ENCODE measurements at regions not wholly inside any gene's neighbourhood (a gene's known extent, or its start where the extent isn't known, plus 50 kb on each side); places are given as distances from the start of the nearest gene placed in this dataset.

DNA sequence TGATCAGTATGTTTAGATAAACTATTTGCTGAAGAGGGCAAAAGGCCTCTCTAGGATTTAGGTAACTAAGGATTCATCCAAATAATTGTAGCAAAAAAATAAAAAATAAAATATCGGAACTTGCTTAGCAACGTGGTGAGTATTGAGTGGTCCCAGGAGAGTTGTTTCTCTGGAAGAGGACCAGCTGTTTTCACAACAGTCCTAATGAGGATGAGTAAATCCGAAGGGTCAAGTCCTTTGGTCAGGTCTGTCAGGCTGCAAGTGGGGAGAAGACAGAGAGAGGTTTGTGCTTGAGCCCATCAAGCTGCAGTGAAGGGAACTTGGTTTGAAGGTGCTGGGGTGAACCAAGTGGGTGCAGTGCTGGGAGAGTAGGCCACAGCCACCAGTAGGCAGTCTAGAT lies 539.2 kb downstream of the SLC4A3 start:
- no peak for DNase-seq (ENCODE audit: low spot score)

DNA sequence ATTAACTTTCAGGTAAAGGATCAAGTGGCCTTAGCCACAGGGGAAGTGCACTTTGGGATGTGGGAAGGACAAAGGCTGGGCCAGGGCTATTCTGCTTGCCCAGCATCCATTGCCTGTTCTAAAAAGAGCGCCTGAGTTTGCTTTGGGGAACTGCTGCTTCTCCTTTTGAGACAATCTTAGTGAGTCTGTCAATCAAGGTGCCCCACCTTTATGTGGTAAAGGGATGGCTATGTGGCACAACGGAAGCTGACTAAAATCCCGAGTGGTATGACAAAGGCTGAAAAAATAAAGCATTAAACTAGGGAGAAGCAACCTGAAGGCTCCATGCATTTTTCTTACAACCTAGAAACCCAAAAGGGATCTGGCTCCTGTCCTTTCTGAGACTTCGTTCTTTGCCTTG lies 540.5 kb downstream of the SLC4A3 start:
- DNase-seq (ENCODE audit: low spot score) = no peak

DNA sequence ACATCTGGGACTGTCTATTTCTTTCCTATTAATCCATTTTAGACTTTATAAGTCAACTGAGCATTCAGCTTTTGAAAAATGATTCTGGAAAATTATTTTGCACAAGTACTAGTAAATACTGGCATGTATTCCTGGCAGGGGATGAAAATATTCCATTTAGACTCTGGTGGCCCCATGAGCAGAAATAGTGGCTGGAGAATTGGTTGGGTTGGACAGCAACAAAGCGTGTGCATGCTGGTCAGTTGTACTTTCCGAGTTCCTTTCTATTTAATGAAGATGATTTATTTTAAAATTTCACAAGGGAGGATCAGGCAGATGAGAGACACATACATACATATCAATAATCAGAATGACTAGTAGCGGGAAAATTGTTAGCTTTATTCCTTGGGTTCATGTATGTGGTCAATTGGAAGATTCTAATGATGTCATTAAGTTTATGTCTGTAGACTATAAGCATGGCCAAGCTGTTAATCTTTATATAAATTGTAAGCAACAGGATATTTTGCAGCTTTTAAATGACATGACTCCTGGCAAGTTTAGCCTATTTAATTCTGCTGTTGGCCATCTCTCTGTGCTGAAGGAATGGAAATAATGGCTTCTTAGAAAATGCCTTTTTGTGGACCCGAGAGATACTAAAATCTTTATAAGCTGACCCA lies 541.6 kb downstream of the SLC4A3 start:
- no peak for DNase-seq (ENCODE audit: low spot score)

DNA sequence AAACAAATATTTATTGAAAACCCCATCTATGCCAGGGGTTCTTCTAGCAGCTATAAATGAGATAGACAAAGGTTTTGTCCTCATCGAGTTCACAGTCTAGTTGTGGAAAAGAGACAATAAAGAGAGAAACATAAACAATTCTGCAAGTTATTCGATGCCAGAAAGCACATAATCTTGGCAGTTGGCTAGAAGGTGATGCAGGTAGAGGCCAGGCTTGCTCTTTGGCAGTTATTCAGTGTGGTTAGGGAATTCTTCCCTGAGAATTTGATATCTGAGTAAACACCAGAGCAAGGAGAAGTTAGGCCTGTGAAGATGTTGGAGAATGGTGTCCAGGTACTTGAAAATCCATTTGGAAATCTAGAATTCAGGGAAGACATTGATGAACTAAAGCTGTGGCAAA lies 547.4 kb downstream of the SLC4A3 start:
- DNase-seq (ENCODE audit: low spot score) = no peak

DNA sequence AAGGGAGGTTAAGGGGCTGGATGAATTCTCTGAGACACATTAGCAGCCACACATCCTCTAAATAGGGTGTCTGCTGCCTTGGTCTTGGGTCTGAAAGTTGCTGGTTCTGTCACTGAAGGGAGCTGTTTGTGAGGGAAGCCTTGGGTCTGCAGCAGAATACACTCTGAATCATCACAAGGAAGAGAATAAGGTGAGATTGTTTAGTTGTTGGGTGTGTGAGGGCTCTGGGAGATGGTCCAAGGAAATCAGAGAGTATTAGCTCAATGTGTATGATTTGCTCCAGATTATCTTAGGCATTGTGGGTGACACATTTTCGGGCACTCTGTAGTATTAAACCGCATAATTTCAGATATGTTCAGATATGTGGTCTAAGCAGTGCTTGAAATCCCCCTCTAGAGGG lies 548.5 kb downstream of the SLC4A3 start:
- no peak for DNase-seq (ENCODE audit: low spot score)

DNA sequence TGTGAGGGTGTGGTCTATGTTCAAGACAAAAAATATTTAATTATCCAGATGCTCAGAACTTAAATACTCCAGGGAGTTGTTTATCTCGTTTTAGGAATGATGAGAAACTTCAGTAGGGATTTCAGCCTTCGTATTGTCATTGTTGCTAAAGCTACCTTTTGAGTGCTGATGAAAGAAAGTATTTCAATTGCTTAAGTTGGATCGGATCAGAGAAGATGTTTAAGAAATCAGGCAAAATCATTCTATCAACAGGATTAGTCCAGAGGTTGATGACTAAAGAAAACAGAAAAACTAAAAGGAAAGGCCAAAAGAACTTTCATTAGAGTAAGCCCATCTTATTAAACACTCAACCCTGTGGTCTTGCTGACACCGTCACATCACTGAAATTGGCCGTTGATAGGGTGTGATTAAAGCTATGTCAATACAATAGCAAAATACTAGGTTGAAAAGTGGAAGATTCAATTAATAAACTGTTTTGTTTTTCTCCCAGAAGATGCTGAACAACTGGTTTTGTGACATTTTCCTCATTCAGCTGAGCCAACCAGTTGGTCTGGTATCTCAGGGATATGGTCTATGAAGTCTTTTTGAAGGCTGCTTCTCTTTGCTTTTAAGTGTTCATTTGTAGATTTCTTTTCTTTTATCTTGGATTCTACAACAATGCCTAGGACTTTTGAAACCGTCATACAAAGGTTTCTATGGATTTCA lies 551.7 kb downstream of the SLC4A3 start:
- no peak for DNase-seq (ENCODE audit: low spot score)

DNA sequence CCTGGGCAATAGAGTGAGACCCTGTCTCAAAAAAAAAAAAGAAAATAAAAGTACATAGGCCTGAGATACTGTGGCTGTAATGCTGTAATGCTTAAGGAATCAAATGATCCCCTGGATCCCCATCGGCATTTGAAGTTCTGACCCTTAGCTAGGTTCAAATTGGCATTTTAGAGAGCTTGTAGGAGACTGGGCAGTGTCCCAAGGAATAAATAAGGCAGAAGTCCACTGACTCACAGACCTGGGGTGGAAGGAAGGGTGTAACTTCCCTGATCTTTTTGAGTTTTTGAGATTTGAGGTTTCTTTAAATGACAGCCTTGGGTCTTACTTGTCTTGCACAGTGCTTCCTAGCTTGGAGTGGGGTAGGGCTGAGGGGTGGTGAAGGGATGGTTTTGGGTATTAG lies 553.7 kb downstream of the SLC4A3 start:
- DNase-seq (ENCODE audit: low spot score) = no peak

DNA sequence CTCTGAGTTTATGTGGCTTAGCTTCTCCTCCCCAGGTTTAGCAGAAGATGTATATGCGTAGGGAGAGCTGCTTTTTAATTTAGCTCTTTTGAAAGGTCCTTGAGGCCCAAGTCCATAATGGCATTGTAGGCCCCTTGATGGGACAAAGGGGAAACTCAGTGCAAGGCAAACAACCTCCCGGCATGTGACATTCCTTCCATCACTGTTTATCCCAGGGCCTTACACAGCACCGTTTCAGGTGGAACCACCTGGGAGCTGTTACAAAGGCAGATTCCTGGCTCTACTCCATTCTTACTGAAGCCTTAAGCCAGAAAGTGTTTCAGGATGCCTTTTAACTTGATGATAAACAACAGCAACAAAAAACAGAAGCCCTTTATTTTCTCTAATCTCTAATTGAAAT lies 555.4 kb downstream of the SLC4A3 start:
- no peak for DNase-seq (ENCODE audit: low spot score)

DNA sequence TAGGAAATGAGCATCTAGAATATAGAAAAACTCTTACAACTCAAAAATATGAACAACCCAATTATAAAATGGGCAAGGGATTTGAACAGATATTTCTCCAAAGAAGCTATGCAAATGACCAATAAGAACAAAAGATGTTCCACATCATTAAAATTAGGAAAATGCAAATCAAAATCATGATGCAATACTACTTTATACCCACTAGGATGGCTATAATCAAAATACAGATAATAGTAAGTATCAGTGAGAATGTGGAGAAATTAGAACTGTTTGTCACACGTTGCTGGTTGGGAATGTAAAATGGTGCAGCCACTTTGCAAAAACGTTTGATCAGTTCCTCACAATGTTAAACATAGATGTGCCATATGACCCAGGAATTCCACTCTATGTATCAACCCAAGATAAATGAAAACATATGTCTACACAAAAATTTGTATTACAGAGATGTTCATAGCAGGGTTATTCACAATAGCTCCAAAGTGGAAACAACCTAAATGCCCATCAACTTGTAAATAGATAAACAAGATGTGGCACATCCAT lies 558.4 kb downstream of the SLC4A3 start:
- no peak for DNase-seq (ENCODE audit: low spot score)

DNA sequence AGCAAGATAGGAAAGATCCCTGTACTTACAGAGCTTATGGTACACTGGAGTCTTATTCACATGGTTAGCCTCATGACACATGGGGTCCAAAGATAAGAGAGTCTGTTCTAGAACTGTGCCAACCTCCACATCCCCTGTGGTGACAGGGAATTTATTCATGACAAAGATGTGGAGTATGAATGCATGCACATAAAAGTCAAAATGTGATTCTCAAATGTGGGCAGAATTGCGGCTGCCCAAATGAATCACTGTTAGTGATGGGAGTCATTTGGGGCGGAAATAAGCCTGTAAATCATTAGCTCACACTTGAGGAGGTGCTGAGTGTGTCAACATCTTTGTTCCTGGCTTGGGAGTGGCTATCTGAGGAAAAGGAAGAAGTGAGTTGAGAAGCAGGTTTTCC lies 560.6 kb downstream of the SLC4A3 start:
- DNase-seq (ENCODE audit: low spot score) = peak; percentile 96

DNA sequence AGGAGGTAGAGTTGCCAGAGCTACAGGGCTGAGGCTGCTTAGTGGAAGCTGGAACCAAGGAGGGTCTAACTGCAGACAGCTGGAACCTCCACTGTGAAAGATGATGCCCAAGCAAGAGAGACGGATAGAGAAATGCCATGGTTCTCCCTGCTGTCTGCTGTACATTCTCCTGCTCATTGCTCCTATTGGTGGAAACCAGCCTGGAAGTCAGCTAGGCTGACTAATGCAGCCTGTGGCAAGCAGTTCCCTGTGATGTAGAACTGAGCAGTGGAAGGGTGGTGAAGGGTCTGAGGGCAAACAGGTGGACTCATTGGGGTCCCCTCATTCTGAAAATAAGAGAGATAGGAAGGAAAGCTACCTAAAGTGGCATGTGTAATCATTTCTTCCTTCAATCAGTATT lies 563.6 kb downstream of the SLC4A3 start:
- DNase-seq (ENCODE audit: low spot score) = no peak

DNA sequence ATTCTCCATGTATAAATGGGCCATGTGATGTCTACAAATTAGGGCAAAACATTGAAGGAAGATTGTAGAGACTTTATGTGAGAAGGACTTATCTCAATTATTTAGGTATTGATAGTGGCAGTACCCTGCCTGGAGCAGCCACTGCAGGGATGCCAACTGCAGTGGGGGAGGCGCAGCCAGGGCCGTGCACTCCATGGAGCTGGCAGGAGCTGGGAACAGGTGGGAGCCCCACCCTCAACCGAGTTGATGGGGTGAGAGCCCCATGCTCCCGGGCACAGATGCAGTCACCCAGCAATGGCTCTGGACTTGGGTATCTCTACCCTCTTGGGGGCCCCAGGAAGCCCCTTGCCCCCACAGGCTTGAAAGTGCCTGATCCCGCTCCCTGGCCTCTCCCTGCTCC lies 564.3 kb downstream of the SLC4A3 start:
- no peak for DNase-seq (ENCODE audit: low spot score)

DNA sequence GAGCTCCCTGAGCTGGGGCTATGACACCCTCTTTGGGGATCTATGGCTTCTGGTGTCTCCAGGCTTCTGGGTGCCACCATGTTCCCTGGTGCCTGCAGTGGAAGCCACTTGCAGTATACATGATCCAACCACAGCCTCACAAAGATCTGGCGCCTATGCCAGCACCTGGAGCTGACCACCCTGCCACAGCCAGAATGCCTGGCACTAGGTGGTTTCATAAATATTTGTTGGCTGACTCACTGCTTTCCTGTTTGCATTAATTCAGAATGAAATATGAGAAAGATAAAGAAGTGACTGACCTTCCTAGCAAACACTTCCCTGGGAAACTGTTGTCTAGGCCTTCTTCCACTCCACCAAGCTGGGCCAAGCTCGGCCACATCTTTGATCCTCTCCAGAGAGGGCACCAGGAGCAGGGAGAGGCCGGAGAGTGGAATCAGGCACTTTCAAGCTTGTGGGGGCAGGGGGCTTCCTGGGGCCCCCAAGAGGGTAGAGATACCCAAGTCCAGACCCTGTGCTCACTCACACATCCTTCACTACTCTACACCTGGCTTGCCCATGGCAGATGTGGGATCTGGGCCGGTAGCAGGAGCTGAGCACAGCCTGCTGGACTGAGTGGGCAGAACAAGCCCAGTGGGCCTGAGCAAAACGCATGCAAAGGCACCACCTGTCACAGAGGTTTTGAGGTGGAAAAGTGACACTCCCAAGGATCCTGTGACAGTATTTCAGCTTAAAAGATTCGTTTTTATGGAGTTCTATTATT lies 565.7 kb downstream of the SLC4A3 start:
- peak; percentile 96 for DNase-seq (ENCODE audit: low spot score)

DNA sequence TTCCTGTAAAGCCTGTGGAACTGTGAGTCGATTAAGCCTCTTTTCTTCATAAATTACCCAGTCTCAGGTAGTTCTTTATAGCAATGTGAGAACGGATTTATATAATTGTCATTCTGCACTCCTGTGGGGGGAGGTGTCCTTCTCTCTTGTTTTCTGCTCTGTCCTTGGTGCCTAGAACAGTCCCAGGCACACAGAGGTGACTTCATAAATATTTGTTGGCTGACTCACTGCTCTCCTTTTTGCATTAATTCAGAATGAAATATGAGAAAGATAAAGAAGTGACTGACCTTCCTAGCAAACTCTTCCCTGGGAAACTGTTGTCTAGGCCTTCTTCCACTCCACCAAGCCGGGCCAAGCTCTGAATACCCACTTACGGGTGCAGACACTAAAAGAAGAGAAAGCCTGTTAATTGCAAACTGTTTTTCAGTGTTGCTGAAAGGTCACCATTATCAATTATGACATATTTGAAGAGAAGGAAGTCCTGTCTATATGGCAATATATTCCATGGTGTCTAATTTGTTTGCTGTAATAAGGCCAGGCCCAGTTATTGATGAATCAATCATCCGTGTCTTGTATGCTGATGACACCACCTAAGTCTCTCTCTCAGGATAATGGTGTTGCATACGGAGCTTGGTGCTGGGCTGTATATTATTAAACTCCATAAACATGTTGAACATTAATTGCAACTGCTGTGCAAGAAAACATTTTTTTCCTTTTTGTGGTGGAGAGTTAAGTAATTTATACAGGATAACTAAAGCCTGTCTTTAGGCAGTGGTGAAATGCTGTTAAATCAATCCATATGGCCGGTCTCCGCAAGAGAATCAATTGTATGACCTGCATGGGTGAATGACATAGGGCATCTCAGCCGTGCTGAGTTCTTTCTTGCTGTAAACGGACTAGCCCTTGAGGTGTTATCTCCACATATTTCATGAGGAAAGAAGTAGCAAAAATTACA lies 567.5 kb downstream of the SLC4A3 start:
- DNase-seq (ENCODE audit: low spot score) = no peak

DNA sequence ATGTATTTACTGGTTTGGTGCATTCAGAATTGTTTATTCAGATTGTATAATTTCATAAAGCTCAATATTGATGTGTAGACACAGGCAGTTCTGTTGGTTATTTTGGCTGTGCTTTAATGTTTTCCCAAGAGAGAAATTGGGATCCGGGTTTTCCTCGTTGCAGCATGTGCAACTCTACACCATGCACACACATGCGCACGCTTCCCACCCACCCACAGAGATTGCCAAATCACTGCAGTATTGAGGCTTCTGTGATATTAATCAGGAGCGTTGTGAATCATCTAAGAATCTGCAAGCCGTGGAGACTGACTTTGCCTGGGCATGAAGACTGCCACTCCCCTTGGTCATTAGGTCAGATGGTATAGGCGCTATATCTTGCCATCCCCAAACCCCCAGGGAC lies 571.5 kb downstream of the SLC4A3 start:
- DNase-seq (ENCODE audit: low spot score) = no peak

DNA sequence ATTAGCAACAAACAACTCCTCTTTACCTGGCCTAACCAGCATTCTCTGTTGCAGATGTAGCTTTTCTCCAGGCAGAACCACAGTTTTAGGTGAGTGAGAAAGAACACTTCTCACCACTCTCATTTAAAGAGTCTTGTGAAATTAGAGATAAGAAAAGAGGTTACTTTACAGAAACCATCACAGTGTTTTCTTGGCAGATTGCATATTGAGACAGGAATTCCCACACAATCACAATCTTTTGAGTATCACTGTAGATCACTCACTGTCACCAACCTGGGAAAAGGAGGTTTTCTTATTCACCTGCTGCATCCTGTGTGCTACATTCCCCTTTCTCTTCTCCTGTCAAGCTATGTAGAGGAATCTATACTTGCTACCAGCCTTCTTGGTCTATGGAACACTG lies 574.6 kb downstream of the SLC4A3 start:
- no peak for DNase-seq (ENCODE audit: low spot score)

DNA sequence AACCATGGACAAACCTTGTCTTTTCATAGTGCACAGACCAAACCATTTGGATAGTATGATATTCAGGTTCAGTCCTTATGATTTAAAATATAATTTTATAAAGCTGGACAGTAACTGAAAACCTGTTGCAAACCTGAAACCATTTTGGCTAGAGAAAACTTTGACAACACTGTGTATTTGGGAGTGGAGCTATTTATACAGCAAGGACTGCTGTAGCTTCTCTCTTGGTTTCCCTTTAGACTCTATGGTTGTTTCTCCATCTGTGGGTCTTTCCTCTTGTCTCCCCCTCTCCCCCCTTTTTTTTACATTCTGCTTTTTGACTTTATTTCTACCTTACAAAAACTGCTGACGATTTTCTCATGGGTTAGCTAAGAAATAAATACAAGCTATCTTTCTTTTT lies 581.7 kb downstream of the SLC4A3 start:
- DNase-seq (ENCODE audit: low spot score) = no peak

DNA sequence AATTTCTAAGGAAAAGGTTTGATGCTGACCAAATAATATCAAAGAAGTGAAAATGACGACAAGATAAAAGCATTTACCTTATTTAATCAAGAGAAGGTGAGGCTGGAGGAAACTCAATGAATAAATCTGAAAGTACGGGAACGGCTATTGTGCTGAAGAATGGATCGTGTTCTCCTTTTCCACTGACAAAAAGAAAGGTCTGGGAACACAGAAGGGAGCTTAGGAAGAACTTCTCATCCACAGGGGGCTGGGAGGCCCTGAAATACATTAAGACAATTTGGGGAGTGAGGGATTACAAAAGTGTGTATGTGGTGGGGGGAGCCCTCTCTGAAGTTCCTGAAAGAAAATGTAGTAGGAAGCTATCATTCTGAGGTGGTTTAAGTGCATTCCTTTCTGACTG lies 582.3 kb downstream of the SLC4A3 start:
- no peak for DNase-seq (ENCODE audit: low spot score)

DNA sequence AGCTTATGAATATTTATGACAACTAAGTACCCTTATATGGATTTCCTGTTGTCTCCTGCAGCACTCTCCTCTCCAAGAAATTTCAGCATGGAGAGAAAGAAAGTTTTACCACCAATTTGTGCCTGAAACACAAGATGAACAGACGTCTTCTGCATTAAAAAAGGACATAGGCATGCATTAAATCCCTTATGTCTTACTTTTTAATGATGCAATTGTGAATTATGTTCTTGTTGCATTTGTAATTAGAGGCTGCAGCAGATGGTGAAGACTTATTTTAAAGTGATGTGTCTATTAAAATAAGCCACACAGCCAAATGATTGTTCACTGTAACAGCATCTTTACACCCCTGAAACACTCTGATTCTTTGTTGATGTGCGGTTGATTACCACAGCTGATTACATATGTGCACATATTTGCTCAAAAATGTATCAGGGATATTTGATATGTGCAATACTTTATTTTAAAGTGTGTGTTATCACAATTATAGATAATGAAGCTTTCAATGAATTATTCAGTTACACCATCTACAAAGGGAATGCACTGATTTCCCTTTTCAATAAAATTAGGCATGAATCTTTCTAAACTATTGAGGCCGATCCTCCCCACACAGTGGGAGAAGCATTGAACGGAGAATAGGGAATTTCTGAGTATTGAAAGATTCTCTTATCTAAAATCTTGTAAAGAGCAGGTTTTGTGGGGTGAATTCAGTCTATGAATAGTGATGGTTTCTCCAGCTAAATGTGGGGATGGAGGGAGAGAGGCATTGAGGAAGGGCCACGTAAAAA lies 585.1 kb downstream of the SLC4A3 start:
- DNase-seq (ENCODE audit: low spot score) = no peak

DNA sequence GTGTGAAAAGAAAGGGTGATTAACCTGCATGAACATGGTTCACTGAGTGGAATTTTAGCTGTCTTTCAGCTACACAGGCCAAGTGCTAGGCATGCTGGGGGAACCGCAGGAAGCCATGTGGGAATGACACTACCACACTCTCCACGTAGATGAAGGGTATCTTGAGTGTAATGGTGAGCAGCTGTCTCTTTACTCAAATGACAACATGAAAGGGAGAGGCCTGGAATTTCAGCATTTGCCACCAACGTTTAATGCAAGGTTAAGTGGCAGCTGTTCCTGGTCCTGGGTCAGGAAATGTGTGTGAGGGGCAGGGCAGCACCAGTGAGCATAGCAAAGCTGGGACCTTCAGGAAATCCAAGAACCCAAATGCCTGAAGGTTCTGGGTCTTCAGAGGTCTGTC lies 588.4 kb downstream of the SLC4A3 start:
- DNase-seq (ENCODE audit: low spot score) = no peak

DNA sequence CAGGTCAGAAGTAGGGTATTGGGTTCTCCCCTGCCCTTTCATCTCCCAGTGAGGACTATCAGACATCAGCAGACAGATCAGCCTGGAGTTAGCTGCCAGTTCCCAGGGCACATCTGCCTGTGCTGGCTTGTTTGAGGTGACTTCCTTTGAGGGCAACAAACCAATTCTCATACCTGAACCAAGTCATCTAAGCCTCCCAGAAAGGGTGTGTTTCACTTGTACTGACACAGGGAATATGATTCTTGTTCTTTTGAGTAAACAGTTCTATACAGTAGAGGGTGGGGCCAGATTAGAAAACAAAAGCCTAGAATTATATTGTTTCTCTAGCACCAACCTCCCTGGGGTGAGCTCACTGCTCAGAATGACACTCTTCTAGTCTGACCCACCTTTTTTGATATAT lies 591.9 kb downstream of the SLC4A3 start:
- DNase-seq (ENCODE audit: low spot score) = no peak
